Left lung (tissue), 4 donors: ENCODE measurements at regions not wholly inside any gene's neighbourhood (a gene's known extent, or its start where the extent isn't known, plus 50 kb on each side); places are given as distances from the start of the nearest gene placed in this dataset.

Experiments
- ATAC-seq: fragments of 200-7000 bp; cut with Tn5 transposase; one replicate; pipeline ENCODE4 v1.9.1; 2020; ENCODE audit warnings: moderate library complexity
- DNase-seq, 4 donors: peaks; one replicate each; pipeline ENCODE4 v3.0.0-alpha.2; 2013 to 2020
- H3K27ac ChIP-seq, 2 donors: fragments of 200-600 bp; sonication (generic) in 1 of 2; one replicate each; pipeline versions ENCODE4 v1.5.0 to v1.8.0; 2020 to 2021
- H3K27me3 ChIP-seq, 2 donors: fragments of 200-600 bp; sonication (generic) in 1 of 2; one replicate each; pipeline versions ENCODE4 v1.5.0 to v1.8.0; 2020 to 2021
- H3K36me3 ChIP-seq, 2 donors: fragments of 200-600 bp; sonication (generic) in 1 of 2; one replicate each; pipeline versions ENCODE4 v1.5.0 to v1.8.0; 2020 to 2021
- H3K4me1 ChIP-seq, 2 donors: fragments of 200-600 bp; one replicate each; pipeline ENCODE4 v1.8.0; 2021
- H3K4me3 ChIP-seq, 2 donors: fragments of 200-600 bp; sonication (generic) in 1 of 2; one replicate each; pipeline versions ENCODE4 v1.5.0 to v1.8.0; 2020 to 2021; ENCODE audit warnings: mild to moderate bottlenecking in 1 of 2
- H3K9me3 ChIP-seq, 2 donors: fragments of 200-600 bp; sonication (generic) in 1 of 2; one replicate each; pipeline versions ENCODE4 v1.5.0 to v1.8.0; 2020 to 2021
- intact Hi-C, 2 donors: fragments of 100-400 bp; cut with DNase I; formaldehyde crosslinking; loops; one replicate each; pipeline versions ENCODE4 v1.11.2 to v1.14.2; 2022
- TF ChIP-seq, protein P1 (sequence below), 2 donors: fragments of 200-600 bp; sonication (generic) in 1 of 2; IDR thresholded peaks; one replicate each; pipeline versions ENCODE4 v1.5.0 to v1.8.0; 2021; ENCODE audit warnings: antibody characterized with exemption in 2 of 2
- donor health status: DM: no; HTN: yes; CAD: no.
- donor health status: DM: no; HTN: no; CAD: no.

DNA sequence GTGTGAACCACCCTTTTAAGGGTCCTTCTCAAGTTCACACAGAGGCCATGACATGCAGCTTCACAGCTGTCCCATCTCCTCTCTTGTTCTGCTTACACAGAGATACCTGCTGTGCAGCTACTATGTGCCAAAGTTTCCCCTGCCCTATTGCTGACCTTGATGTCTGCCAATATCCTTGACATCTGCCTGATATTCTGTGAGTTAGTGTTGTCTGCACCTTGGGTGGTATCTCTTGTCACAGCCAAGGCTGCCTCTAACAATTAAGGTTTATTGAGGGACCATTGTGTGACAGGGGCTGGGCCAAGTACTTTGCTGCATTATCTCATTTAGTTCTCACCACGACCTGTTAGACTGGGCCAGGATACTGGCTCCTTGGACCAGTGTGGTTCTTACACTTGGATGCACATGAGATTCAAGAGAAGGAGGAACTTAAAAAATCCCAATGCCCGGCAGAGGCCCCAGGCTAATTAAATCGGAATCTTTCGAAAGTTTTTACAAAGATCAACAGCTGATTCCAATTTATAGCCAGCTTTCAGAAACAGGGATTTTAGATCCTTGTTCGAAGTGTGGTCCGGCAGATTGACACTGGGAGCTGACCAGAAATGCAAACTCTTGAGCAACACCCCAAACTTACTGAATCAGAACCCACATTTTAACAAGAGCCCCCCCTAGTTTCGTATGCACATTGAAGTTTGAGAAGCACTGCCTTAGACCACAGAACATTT lies 178.6 kb downstream of the SATB1 start:
- no peaks in the 10 kb centered on the region for H3K9me3 ChIP-seq
- no peak overlapping the region for H3K4me3 ChIP-seq
- intact Hi-C loops: no loop called here
- TF ChIP-seq, protein P1, sequence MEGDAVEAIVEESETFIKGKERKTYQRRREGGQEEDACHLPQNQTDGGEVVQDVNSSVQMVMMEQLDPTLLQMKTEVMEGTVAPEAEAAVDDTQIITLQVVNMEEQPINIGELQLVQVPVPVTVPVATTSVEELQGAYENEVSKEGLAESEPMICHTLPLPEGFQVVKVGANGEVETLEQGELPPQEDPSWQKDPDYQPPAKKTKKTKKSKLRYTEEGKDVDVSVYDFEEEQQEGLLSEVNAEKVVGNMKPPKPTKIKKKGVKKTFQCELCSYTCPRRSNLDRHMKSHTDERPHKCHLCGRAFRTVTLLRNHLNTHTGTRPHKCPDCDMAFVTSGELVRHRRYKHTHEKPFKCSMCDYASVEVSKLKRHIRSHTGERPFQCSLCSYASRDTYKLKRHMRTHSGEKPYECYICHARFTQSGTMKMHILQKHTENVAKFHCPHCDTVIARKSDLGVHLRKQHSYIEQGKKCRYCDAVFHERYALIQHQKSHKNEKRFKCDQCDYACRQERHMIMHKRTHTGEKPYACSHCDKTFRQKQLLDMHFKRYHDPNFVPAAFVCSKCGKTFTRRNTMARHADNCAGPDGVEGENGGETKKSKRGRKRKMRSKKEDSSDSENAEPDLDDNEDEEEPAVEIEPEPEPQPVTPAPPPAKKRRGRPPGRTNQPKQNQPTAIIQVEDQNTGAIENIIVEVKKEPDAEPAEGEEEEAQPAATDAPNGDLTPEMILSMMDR (IDR thresholded peaks at IDR 0.05): no peak
- DNase-seq (no peak), ATAC-seq (no peak)
- H3K27ac ChIP-seq: no peak overlapping the region
- H3K36me3 ChIP-seq: no peaks in the 10 kb centered on the region
- no peaks in the 10 kb centered on the region for H3K4me1 ChIP-seq
- H3K27me3 ChIP-seq: no peaks in the 10 kb centered on the region

DNA sequence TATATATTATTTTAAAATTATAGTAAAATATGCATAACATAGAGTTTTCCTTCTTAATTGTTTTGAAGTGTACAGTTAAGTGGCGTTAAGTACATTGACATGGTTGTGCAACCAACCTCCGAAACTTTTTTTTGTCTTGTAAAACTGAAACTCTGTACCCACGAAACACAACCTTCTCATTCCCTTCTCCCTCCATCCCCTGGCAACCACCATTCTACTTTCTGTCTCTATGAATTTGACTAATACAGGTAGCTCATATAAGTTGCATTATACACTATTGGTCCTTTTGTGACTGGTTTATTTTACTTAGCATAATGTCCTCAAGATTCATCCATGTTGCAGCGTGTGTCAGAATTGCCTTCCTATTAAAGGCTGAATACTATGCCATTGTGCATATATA lies 179.4 kb downstream of the SATB1 start:
- DNase-seq (no peak), ATAC-seq (no peak)
- H3K4me1 ChIP-seq: no peaks in the 10 kb centered on the region
- no peak overlapping the region for H3K4me3 ChIP-seq
- H3K27me3 ChIP-seq: no peaks in the 10 kb centered on the region
- TF ChIP-seq, protein P1 (IDR thresholded peaks at IDR 0.05): no peak
- intact Hi-C loops: no loop called here
- no peaks in the 10 kb centered on the region for H3K36me3 ChIP-seq
- H3K9me3 ChIP-seq: no peaks in the 10 kb centered on the region
- H3K27ac ChIP-seq: no peak overlapping the region

GRCh38 chr3:18241837-18242236 lies 183.3 kb downstream of the SATB1 start:
- Histone ChIP-seq H3K36me3 (no peaks in the 10 kb centered on the region), H3K27ac (no peak overlapping the region), H3K4me1 (no peaks in the 10 kb centered on the region), H3K9me3 (no peaks in the 10 kb centered on the region), H3K4me3 (no peak overlapping the region), H3K27me3 (peaks cover 0 to 3% of the 10 kb centered on the region in 2 donors)
- no peak for ATAC-seq
- intact Hi-C loops: no loop called here
- no peak for DNase-seq
- TF ChIP-seq, protein P1 (IDR thresholded peaks at IDR 0.05): no peak

DNA sequence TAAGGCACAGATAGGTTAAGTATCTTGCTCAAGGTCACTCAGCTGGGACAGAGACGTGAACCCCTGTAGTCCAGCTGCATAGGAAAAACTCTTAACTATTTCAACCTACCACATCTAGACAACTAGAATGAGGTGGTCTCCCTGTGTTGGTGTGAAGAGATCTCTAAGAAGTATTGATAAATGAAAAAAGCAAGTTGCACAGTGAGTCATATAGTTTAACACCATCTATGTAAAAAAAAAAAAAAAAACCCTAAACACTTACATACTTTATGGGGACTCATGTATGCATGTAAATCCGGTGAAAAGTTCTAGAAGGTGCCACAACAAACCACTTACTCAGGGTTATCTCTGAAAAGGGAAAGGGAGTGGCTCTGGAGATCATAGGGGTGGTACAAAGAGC lies 185.5 kb downstream of the SATB1 start:
- Histone ChIP-seq H3K36me3 (no peaks in the 10 kb centered on the region), H3K4me3 (no peak overlapping the region), H3K27me3 (peaks cover 0 to 3% of the 10 kb centered on the region in 2 donors), H3K4me1 (no peaks in the 10 kb centered on the region), H3K27ac (no peak overlapping the region), H3K9me3 (no peaks in the 10 kb centered on the region)
- intact Hi-C loops: no loop called here
- DNase-seq: no peak
- TF ChIP-seq, protein P1 (IDR thresholded peaks at IDR 0.05): no peak
- ATAC-seq: no peak

DNA sequence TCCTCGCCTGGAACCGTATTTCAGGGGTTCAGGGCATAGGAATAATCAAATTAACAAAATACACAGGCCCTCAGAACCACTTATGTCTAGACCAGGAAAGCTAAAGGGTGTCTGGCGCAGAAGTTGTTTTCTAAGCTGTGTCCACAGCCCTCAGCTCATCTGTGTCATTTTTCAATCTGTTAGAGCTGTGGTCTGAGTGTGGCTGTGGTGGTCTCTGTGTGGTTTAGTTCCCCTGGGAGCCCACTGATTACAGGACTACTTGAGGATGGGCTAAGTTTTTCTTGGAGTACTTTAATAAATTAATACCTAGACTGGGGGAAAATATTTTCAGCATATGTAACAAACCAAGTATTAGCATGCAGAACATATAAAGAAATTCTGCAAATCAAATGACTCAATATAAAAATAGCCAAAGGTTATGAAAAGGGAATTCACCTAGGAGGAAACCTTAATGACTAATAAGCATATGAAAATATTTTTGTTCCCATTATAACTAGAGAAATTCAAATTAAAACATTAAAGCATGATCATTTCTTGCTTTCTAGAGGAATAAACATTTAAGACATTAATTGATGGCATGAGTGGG lies 186.3 kb downstream of the SATB1 start:
- H3K4me1 ChIP-seq: no peaks in the 10 kb centered on the region
- no peak for ATAC-seq
- peaks cover 0 to 3% of the 10 kb centered on the region in 2 donors for H3K27me3 ChIP-seq
- intact Hi-C loops: no loop called here
- no peak overlapping the region for H3K27ac ChIP-seq
- no peak overlapping the region for H3K4me3 ChIP-seq
- no peak for DNase-seq
- TF ChIP-seq, protein P1 (IDR thresholded peaks at IDR 0.05): no peak
- H3K9me3 ChIP-seq: no peaks in the 10 kb centered on the region
- H3K36me3 ChIP-seq: no peaks in the 10 kb centered on the region
